ENCODE measurements at regions not wholly inside any gene's neighbourhood (a gene's known extent, or its start where the extent isn't known, plus 50 kb on each side); places are given as distances from the start of the nearest gene placed in this dataset.

DNA sequence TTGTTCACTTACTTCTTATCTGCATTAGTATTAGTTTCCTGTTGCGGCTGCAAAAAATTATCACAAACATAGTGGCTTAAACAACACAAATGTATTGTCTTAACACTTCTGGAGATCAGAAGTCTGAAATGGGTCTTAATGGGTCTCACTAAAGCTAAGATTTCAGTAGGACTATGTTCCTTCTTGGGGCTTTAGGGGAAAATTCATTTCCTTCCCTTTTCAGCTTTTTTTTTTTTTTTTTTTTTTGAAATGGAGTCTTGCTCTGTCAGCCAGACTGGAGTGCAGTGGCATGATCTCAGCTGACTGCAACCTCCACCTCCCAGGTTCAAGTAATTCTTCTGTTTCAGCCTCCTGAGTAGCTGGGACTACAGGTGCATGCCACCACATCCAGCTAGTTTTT, 78.1 kb upstream of the KLF3 start:
- Histone ChIP-seq H3K27ac (ENCODE audit: low read depth in 2 of 2, low read length in 2 of 2) (no peak overlapping the region), H3K4me1 (ENCODE audit: control insufficient read depth in 2 of 3, insufficient read depth in 2 of 3, low read depth in 1 of 3, low read length in 3 of 3) (no peaks in the 10 kb centered on the region), H3K36me3 (ENCODE audit: control insufficient read depth in 2 of 3, insufficient read depth in 3 of 3, low read length in 3 of 3) (no peaks in the 10 kb centered on the region), H3K9me3 (ENCODE audit: control insufficient read depth in 2 of 3, insufficient read depth in 1 of 3, low read length in 3 of 3) (no peaks in the 10 kb centered on the region), H3K9ac (ENCODE audit: low read length in 3 of 3) (no peak overlapping the region), H3K4me3 (ENCODE audit: low read length in 3 of 3) (no peak overlapping the region), H3K27me3 (ENCODE audit: control insufficient read depth, insufficient read depth, low read length) (no peaks in the 10 kb centered on the region)
- FAIRE-seq = no peak
- DNase-seq = no peak
- TF ChIP-seq, protein P1, sequence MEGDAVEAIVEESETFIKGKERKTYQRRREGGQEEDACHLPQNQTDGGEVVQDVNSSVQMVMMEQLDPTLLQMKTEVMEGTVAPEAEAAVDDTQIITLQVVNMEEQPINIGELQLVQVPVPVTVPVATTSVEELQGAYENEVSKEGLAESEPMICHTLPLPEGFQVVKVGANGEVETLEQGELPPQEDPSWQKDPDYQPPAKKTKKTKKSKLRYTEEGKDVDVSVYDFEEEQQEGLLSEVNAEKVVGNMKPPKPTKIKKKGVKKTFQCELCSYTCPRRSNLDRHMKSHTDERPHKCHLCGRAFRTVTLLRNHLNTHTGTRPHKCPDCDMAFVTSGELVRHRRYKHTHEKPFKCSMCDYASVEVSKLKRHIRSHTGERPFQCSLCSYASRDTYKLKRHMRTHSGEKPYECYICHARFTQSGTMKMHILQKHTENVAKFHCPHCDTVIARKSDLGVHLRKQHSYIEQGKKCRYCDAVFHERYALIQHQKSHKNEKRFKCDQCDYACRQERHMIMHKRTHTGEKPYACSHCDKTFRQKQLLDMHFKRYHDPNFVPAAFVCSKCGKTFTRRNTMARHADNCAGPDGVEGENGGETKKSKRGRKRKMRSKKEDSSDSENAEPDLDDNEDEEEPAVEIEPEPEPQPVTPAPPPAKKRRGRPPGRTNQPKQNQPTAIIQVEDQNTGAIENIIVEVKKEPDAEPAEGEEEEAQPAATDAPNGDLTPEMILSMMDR (IDR thresholded peaks at IDR 0.05; ENCODE audit: borderline replicate concordance, extremely low read depth, insufficient read depth) = no peak
- intact Hi-C loops (cut with DNase I) = no loop called here

DNA sequence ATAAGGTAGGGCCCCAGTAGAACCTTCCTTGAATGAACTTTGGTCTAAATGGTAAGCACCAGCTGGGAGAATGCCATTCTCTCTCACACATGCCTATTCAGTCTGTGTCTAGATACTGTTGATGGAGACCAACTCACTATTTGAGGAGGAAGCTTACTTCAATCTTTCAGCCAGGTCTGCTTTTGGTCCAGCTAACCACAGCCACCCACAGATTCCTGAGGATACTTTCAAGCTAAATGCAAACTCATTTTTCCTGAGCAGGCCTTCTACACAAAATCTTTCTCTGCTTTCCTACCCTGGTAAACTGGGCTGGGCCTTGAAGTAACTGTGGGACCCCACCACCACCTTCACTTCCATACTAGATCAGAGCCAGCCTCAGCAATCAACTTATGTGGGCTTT, 76.9 kb upstream of the KLF3 start:
- Histone ChIP-seq H3K27me3 (ENCODE audit: control insufficient read depth, insufficient read depth, low read length) (no peaks in the 10 kb centered on the region), H3K27ac (ENCODE audit: low read depth in 2 of 2, low read length in 2 of 2) (no peak overlapping the region), H3K4me1 (ENCODE audit: control insufficient read depth in 2 of 3, insufficient read depth in 2 of 3, low read depth in 1 of 3, low read length in 3 of 3) (no peaks in the 10 kb centered on the region), H3K9ac (ENCODE audit: low read length in 3 of 3) (no peak overlapping the region), H3K9me3 (ENCODE audit: control insufficient read depth in 2 of 3, insufficient read depth in 1 of 3, low read length in 3 of 3) (no peaks in the 10 kb centered on the region), H3K36me3 (ENCODE audit: control insufficient read depth in 2 of 3, insufficient read depth in 3 of 3, low read length in 3 of 3) (no peaks in the 10 kb centered on the region), H3K4me3 (ENCODE audit: low read length in 3 of 3) (no peak overlapping the region)
- DNase-seq (no peak), FAIRE-seq (no peak)
- intact Hi-C loops (cut with DNase I) = no loop called here
- TF ChIP-seq, protein P1 (IDR thresholded peaks at IDR 0.05; ENCODE audit: borderline replicate concordance, extremely low read depth, insufficient read depth) = no peak

DNA sequence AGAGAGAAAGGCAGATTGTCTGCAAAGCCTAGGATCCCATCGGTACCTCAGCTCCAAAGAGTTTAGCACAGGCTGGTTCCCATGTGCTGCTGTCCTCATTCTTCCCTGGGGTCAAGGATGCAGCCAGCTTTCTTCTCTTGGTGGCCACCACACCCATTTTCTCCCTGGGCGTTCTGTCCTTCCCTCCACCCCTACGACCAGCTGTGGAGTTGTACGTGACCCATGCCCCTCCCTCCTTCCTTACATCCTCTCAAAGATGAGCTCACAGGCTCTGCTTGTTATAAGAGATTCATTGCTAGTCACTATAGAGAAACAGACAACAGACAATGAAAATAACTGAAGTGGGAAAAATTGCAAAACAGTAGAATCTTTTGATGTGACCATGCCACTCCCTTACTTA, 74.0 kb upstream of the KLF3 start:
- Histone ChIP-seq H3K9ac (ENCODE audit: low read length in 3 of 3) (no peak overlapping the region), H3K27ac (ENCODE audit: low read depth in 2 of 2, low read length in 2 of 2) (no peak overlapping the region), H3K36me3 (ENCODE audit: control insufficient read depth in 2 of 3, insufficient read depth in 3 of 3, low read length in 3 of 3) (no peaks in the 10 kb centered on the region), H3K4me1 (ENCODE audit: control insufficient read depth in 2 of 3, insufficient read depth in 2 of 3, low read depth in 1 of 3, low read length in 3 of 3) (no peaks in the 10 kb centered on the region), H3K4me3 (ENCODE audit: low read length in 3 of 3) (no peak overlapping the region), H3K9me3 (ENCODE audit: control insufficient read depth in 2 of 3, insufficient read depth in 1 of 3, low read length in 3 of 3) (no peaks in the 10 kb centered on the region), H3K27me3 (ENCODE audit: control insufficient read depth, insufficient read depth, low read length) (no peaks in the 10 kb centered on the region)
- intact Hi-C loops (cut with DNase I) = no loop called here
- FAIRE-seq = no peak
- DNase-seq = no peak
- TF ChIP-seq, protein P1 (IDR thresholded peaks at IDR 0.05; ENCODE audit: borderline replicate concordance, extremely low read depth, insufficient read depth) = no peak

DNA sequence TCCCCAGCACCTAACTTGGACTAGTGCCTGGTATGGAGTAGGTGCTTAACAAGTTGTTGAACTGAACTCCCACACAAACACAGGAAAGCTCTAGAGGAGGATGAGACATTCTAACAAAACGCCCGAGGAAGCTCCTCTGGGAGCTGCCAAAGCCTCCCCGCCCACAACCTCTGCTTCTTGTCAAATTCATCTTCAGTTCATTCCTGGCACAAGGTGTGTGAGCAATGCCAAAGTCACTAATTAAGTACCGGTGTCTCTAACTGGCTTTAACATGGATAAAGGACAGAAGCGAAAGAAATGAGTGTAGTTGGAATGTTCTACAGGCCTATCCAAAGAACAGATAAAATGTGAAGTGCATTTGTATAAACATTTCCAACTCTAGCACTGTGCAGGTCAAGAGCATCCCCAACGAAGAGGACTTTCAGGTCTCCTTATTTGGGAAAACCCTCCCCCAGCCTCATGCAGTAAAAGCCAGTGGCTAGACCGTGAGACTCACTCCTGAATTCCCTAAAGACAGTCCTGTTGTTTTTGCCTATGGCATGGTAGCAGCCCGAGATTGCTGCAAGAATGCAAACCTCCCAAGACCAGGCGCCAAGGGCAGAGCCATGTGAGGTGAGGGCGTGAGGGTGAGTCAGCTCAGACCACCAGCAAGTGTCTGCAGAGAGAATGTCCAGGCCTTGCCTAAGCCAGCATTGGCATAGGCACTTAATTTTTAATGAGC, 72.2 kb upstream of the KLF3 start:
- FAIRE-seq (no peak), DNase-seq (no peak)
- H3K9me3 ChIP-seq (ENCODE audit: control insufficient read depth in 2 of 3, insufficient read depth in 1 of 3, low read length in 3 of 3) = no peaks in the 10 kb centered on the region
- H3K4me1 ChIP-seq (ENCODE audit: control insufficient read depth in 2 of 3, insufficient read depth in 2 of 3, low read depth in 1 of 3, low read length in 3 of 3) = no peaks in the 10 kb centered on the region
- no peaks in the 10 kb centered on the region for H3K36me3 ChIP-seq (ENCODE audit: control insufficient read depth in 2 of 3, insufficient read depth in 3 of 3, low read length in 3 of 3)
- no peak overlapping the region for H3K9ac ChIP-seq (ENCODE audit: low read length in 3 of 3)
- H3K27ac ChIP-seq (ENCODE audit: low read depth in 2 of 2, low read length in 2 of 2) = no peak overlapping the region
- intact Hi-C loops (cut with DNase I) = no loop called here
- TF ChIP-seq, protein P1 (IDR thresholded peaks at IDR 0.05; ENCODE audit: borderline replicate concordance, extremely low read depth, insufficient read depth) = no peak
- H3K27me3 ChIP-seq (ENCODE audit: control insufficient read depth, insufficient read depth, low read length) = no peaks in the 10 kb centered on the region
- H3K4me3 ChIP-seq (ENCODE audit: low read length in 3 of 3) = no peak overlapping the region

All from kidney (tissue), 13 donors.